Activated B cell treated with CpG ODN at 0.5 μM for 24 hours (primary cell): ENCODE measurements at regions not wholly inside any gene's neighbourhood (a gene's known extent, or its start where the extent isn't known, plus 50 kb on each side); places are given as distances from the start of the nearest gene placed in this dataset.

Experiments
- ATAC-seq: fragments of 200-7000 bp; cut with Tn5 transposase; one replicate; pipeline ENCODE4 v1.10.0; 2021; ENCODE audit warnings: low read depth, mild to moderate bottlenecking, moderate library complexity
- CTCF ChIA-PET: fragments of 350-600 bp; sonication (Branson Sonifier 250); formaldehyde crosslinking; loops from one replicate; lab custom pipeline; 2021; ENCODE audit warnings: antibody characterized with exemption; lab: Charles Lee
- POLR2A ChIA-PET: fragments of 350-600 bp; sonication (Branson Sonifier 250); formaldehyde crosslinking; loops from one replicate; lab custom pipeline; 2021; ENCODE audit warnings: antibody characterized with exemption; lab: Charles Lee
- DNase-seq: peaks from one replicate; pipeline ENCODE4 v3.0.0; 2022
- H3K27ac Mint-ChIP-seq: one replicate; pipeline ENCODE4 v1.8.0; 2020; ENCODE audit warnings: mixed read lengths
- H3K27me3 Mint-ChIP-seq: one replicate; pipeline ENCODE4 v1.8.0; 2021; ENCODE audit warnings: mixed read lengths
- H3K36me3 Mint-ChIP-seq: one replicate; pipeline ENCODE4 v1.8.0; 2021; ENCODE audit warnings: low read depth, mixed read lengths
- H3K4me1 Mint-ChIP-seq: one replicate; pipeline ENCODE4 v1.8.0; 2021; ENCODE audit warnings: mixed read lengths
- H3K4me3 Mint-ChIP-seq: one replicate; pipeline ENCODE4 v1.8.0; 2020; ENCODE audit warnings: mild to moderate bottlenecking, mixed read lengths
- H3K9me3 Mint-ChIP-seq: one replicate; pipeline ENCODE4 v1.8.0; 2020; ENCODE audit warnings: mixed read lengths
- intact Hi-C: fragments of 100-400 bp; cut with micrococcal nuclease; formaldehyde crosslinking; loops from one replicate; pipeline ENCODE4 v1.15.1; 2024
- TF ChIP-seq, protein P1 (sequence below): fragments of 200-600 bp; IDR thresholded peaks from one replicate; pipeline ENCODE4 v1.8.0; 2022; ENCODE audit warnings: antibody characterized with exemption, mild to moderate bottlenecking

DNA sequence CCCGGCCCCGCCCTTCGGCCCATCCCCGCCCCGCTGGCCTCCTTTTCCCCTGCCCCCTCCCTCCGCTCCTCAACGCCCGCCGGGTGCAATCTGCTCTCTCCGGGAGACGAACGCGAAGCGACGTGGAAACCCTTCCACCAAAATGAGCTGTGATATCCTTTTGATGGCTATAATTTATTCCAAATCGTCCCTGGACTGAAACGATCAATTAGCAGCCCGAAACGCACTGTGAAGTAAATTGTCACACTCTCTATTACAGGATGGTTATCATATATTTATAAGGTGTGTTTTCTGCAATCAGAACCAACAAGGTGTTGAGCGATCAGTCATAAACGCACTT, 134.6 kb upstream of the BARHL2 start:
- POLR2A ChIA-PET, result no interaction called here
- peaks cover 14% of the 10 kb centered on the region for H3K4me1 Mint-ChIP-seq
- DNase-seq, result no peak
- intact Hi-C loops, result loop anchor here (1.0 to 10.0 kb wide), 8 partner anchors 15 to 1961 kb away; partner anchors contain the start of genes CDC7, GTF2B and TGFBR3
- no peak overlapping the region for H3K27ac Mint-ChIP-seq
- no peak for ATAC-seq
- no peaks in the 10 kb centered on the region for H3K9me3 Mint-ChIP-seq
- H3K36me3 Mint-ChIP-seq, result no peaks in the 10 kb centered on the region
- H3K4me3 Mint-ChIP-seq, result peak overlapping the region; percentile 82
- peaks cover 34% of the 10 kb centered on the region for H3K27me3 Mint-ChIP-seq
- TF ChIP-seq, protein P1, sequence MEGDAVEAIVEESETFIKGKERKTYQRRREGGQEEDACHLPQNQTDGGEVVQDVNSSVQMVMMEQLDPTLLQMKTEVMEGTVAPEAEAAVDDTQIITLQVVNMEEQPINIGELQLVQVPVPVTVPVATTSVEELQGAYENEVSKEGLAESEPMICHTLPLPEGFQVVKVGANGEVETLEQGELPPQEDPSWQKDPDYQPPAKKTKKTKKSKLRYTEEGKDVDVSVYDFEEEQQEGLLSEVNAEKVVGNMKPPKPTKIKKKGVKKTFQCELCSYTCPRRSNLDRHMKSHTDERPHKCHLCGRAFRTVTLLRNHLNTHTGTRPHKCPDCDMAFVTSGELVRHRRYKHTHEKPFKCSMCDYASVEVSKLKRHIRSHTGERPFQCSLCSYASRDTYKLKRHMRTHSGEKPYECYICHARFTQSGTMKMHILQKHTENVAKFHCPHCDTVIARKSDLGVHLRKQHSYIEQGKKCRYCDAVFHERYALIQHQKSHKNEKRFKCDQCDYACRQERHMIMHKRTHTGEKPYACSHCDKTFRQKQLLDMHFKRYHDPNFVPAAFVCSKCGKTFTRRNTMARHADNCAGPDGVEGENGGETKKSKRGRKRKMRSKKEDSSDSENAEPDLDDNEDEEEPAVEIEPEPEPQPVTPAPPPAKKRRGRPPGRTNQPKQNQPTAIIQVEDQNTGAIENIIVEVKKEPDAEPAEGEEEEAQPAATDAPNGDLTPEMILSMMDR, result peak; percentile 30
- CTCF ChIA-PET, result interaction anchor here (0.9 kb wide), 1 partner anchor 314 kb away, joined by 4 read pairs; no protein-coding TSS in a partner anchor

DNA sequence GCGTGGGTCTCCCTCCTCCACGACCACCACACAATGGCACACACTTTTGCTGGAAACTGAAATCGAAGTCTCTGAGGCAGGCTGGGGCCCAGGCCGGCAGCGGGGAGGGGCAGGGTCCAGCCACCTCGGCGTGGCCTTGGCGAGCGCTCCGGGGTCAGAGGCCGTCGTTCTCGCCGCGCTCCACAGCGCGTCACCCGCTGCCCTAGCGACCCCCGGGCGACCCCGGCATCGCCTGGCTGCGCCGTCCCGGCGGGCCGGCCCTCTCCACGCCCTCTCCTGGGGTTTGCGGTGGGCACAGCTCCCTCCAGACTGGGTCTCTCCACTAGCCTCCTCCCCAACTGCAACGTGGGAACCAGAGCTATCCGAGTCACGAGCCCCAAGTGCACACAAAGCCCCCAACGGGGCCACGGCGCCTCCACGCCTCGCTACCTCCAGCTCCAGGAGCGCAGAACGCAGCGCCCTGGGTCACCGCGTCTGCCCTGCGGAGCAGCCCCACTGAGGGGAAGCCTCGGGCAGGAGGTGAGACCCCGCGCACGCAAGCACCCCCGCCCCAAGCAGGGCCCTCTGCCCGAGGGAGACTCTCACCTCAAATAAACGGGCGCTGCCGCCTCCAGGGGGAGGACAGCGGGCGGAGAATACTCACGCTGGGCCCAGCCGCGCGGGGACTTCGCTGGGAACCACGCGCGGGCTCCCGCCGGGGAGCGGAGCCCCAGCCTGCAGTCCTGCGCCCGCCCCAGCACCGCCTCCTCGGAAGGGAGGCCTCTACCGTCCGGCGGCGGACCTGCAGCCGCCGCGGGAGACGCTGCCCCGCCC, 134.0 kb upstream of the BARHL2 start:
- H3K4me1 Mint-ChIP-seq, result peaks cover 14% of the 10 kb centered on the region
- peak overlapping the region; percentile 84 for H3K4me3 Mint-ChIP-seq
- TF ChIP-seq, protein P1, result no peak
- H3K27me3 Mint-ChIP-seq, result peaks cover 32% of the 10 kb centered on the region
- peak; percentile 66 for DNase-seq
- ChIA-PET CTCF (interaction anchor here (0.9 to 1.3 kb wide), 3 partner anchors 121 to 316 kb away, joined by 3 to 4 read pairs (median 4); no protein-coding TSS in a partner anchor), POLR2A (no interaction called here)
- H3K27ac Mint-ChIP-seq, result no peak overlapping the region
- peak; percentile 99 for ATAC-seq
- H3K36me3 Mint-ChIP-seq, result no peaks in the 10 kb centered on the region
- intact Hi-C loops, result loop anchor here (1.0 to 10.0 kb wide), 8 partner anchors 15 to 1960 kb away; partner anchors contain the start of genes CDC7, GTF2B and TGFBR3
- H3K9me3 Mint-ChIP-seq, result no peaks in the 10 kb centered on the region

DNA sequence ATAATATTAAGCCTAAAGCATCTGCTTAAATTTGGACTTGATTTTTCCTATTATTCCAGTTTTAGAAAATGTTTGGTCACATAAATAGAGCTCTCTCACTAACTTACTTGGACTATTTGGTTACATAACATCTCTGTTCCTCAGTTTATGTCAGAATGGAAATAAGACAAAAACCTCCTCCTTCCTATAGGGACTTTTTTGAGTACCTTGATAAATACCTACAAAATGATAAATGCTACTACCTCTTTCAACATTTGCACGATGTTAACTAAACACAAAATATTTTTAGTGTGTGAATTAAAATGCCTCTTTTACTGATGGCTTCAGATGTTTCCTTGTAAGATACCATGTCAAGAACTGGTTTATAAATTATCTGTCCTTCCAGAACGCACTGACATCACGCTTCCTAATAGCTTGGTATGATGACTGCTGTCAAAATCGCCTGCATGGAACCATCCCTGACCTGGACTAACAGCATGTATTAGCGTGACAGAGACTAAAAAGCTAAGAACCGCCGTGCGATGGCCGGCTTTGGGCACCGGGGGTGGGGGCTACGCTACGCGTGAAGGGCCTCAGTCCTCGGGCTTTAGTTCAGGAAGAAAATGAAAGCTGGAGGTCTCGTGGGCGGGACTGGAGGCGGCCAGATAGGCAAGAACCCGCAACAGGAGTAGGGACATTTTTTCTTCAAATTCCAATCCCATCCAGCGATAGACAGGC, 133.2 kb upstream of the BARHL2 start:
- Mint-ChIP-seq H3K27ac (no peak overlapping the region), H3K4me3 (peak overlapping the region; percentile 84), H3K9me3 (no peaks in the 10 kb centered on the region), H3K36me3 (no peaks in the 10 kb centered on the region), H3K27me3 (peaks cover 33% of the 10 kb centered on the region), H3K4me1 (peaks cover 14% of the 10 kb centered on the region)
- intact Hi-C loops, result loop anchor here (2.0 to 10.0 kb wide), 7 partner anchors 128 to 1960 kb away; partner anchors contain the start of genes CDC7, GTF2B and TGFBR3
- no peak for DNase-seq
- ChIA-PET CTCF (interaction anchor here (0.9 to 1.3 kb wide), 2 partner anchors 122 to 317 kb away, joined by 3 to 4 read pairs; no protein-coding TSS in a partner anchor), POLR2A (no interaction called here)
- ATAC-seq, result no peak
- TF ChIP-seq, protein P1, result no peak

DNA sequence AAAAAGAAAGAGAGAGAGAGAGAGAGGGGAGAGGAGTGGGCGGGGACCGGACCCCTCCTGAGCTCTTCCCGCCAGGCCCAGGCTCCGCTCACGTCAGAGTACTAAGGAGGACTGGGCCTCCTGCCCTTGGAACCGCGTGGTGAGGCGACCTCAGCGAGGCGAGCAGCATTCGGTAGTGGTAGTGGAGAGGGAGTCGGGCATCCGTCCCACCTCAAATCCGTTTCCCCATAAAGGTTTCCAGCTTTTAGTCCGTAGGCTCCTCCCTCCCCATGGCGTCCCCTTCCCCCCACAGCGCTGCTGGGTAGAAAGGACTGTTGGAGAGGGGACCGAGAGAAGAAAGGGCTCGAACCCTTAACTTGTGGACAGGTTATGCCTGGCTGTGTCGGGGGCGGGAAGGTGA, 124.4 kb upstream of the BARHL2 start:
- no peak for DNase-seq
- TF ChIP-seq, protein P1, result no peak
- ChIA-PET POLR2A (no interaction called here), CTCF (no interaction called here)
- ATAC-seq, result no peak
- H3K4me3 Mint-ChIP-seq, result no peak overlapping the region
- peaks cover 2% of the 10 kb centered on the region for H3K4me1 Mint-ChIP-seq
- H3K9me3 Mint-ChIP-seq, result no peaks in the 10 kb centered on the region
- no peak overlapping the region for H3K27ac Mint-ChIP-seq
- no peaks in the 10 kb centered on the region for H3K36me3 Mint-ChIP-seq
- intact Hi-C loops, result no loop called here
- peaks cover 71% of the 10 kb centered on the region for H3K27me3 Mint-ChIP-seq

DNA sequence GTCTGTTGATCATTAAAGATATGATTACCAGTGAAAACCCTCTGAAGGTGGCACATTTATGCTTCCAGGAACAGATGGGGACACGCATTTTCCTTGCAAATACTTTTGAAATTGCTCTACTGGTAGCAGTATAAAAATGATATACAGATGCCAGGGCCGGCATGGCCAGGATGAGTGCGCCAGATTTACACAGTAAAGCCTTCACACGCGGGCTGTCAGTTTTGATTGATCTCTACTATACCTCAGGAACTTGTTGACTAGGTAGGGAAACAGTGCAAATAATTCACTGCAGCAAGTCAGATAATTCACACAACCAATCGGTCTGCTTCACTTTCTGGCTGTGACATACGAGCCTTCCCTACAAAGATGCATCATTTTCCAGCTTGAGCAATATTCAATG, 123.2 kb upstream of the BARHL2 start:
- intact Hi-C loops, result no loop called here
- H3K9me3 Mint-ChIP-seq, result no peaks in the 10 kb centered on the region
- peaks cover 8% of the 10 kb centered on the region for H3K4me1 Mint-ChIP-seq
- no peak overlapping the region for H3K4me3 Mint-ChIP-seq
- H3K27ac Mint-ChIP-seq, result no peak overlapping the region
- POLR2A ChIA-PET, result no interaction called here
- DNase-seq (no peak), ATAC-seq (no peak)
- CTCF ChIA-PET, result no interaction called here
- TF ChIP-seq, protein P1, result no peak
- H3K36me3 Mint-ChIP-seq, result no peaks in the 10 kb centered on the region
- peaks cover 71% of the 10 kb centered on the region for H3K27me3 Mint-ChIP-seq
